ENCODE measurements at regions not wholly inside any gene's neighbourhood (a gene's known extent, or its start where the extent isn't known, plus 50 kb on each side); places are given as distances from the start of the nearest gene placed in this dataset.

DNA sequence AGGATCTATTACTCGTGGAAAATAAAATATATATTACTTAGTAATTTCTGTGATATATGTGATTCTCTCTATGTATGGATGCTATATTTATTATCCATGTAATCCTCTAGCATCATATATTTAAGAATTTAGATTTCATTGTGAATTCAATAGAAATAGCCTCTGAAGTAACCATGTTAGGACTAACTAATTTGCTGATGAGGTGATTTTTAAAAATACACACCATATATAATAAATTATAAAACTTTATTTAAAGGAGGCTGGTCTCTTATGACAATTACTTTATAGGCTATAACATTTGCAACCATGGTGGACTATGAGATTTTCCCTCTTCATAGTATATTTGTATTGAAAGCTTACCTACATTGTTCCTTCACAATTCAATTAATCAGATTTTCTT lies 424.9 kb upstream of the MGAT4C start:
- DNase-seq (ENCODE audit: low spot score), result no peak

DNA sequence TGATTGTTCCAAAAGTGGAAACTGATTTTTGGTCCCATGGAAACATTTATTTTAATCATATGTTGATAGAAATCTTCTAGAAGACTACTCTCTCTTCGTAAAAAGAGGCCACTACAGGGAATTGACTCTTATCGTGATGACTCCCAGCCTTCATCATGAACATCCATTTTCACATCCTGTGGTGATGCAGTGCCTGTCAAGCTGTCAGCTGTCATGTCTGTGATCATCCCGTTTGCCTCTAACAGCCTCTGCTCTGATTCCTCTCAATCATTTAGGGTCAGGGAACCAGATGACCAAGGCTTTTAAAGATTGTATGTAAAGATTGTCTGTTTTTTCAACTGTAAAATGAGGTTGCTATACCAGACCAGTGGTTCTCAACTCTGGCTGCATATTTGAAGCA lies 419.0 kb upstream of the MGAT4C start:
- DNase-seq (ENCODE audit: low spot score), result no peak

DNA sequence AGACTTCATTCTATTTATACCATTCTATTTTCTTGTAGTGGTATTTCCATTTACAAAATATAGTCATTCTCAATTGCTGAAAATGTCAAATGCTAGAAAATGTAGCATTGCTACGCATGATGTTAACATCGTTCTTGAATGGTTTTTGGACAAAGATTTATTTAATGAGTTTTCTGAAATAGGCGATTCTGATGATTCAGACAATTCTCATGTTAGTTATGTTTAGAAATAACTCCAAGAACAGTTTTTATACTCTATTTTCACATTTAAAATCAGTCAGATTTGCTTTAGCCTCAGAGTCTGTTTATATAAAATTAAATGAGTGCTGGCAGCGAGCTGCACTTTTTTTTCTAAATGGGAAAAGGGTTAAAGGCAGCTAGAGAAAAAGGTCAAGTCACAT lies 414.8 kb upstream of the MGAT4C start:
- DNase-seq (ENCODE audit: low spot score), result no peak

GRCh38 chr12:86669010-86669409 lies 412.8 kb upstream of the MGAT4C start:
- no peak for DNase-seq (ENCODE audit: low spot score)

GRCh38 chr12:86666316-86666715 lies 410.1 kb upstream of the MGAT4C start:
- DNase-seq (ENCODE audit: low spot score), result no peak

GRCh38 chr12:86663716-86664115 lies 407.5 kb upstream of the MGAT4C start:
- DNase-seq (ENCODE audit: low spot score), result no peak

DNA sequence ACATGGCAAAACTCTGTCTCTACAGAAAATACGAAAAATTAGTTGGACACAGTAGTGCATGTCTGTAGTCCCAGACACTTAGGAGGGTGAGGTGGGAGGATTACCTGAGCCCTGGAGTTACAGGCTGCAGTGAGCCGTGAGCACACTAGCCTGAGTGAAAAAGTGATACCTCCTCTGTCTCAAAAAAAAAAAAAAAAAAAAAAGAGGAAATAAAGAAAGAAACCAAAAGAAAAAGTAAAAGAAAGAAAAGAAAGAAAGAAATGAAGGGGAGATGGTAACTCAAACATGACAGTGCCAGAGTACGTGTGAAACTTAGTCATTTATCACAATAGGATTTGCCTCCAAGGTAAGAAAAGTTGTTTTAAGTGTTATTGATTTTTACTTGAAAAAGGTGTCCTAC lies 407.0 kb upstream of the MGAT4C start:
- DNase-seq (ENCODE audit: low spot score), result no peak

- DNase-seq (ENCODE audit: low spot score), result no peak
These were observed 406.3 kb upstream of the MGAT4C start for GRCh38 chr12:86662464-86662863.

GRCh38 chr12:86660488-86661147 lies 404.4 kb upstream of the MGAT4C start:
- DNase-seq (ENCODE audit: low spot score), result no peak

DNA sequence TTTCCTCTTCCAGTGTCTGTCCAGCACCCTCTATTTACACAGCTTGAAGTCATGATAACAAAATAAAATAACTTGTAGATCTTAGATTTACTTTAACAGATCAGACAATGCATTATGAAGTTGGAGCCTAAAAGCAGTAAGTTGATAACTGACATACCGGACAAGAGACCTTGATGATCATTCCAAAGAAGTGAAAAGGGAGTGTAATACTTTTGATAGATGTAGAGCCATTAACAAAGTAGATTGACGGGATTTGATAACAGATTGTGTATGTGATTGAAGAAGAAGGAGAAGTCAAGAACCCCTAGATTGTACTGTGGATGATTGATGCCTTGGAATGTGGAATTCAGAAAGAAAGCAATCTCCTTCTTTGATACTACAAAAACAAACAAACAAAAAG lies 403.8 kb upstream of the MGAT4C start:
- no peak for DNase-seq (ENCODE audit: low spot score)

GRCh38 chr12:86658303-86658702 lies 402.1 kb upstream of the MGAT4C start:
- no peak for DNase-seq (ENCODE audit: low spot score)

- DNase-seq (ENCODE audit: low spot score), result no peak
These were observed 391.6 kb upstream of the MGAT4C start for GRCh38 chr12:86647800-86648199.

DNA sequence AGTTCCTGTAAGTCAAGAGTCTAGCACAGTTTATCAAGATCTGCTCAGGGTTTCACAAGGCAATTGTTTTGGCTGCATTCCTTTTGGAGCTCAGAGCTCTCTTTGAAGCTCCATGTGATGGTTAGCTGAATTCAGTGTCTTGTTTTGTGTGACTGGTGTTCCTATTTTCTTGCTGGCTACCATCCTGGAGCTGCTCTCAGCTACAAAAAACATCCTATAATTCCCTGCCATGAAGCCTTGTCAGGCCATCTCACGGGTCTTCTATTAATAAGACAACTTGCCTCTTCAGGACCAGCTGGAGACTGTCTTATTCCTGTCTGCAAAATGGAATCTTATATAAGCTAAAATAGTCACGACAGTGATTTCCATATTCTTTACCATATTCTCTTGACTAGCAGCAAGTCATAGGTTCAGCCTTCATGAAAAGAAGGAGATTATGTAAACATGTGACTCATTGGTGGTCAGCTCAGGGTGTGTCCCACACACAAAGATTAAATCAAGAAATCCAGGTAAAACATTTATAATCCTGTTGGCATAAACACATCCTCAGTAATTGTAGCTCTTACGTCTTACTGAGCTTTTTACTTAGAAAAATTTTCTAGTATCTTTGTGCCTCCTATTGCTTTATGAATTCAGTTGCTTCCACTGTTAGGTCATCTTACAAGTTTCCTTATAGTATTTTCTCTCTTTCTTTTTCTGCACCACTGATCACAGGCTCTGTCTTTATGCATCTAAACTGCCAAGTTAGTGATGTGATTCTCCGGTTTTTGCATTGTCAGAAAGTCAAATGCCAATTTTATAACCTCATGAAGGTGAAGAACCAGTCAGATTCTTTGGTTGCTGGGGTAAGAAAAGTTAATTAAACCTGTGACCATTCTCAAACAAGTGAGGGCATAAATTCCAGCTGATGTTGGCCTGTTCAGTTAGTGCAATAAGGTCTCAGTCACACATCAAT lies 378.5 kb upstream of the MGAT4C start:
- DNase-seq (ENCODE audit: low spot score), result no peak

GRCh38 chr12:86627001-86627400 lies 370.8 kb upstream of the MGAT4C start:
- no peak for DNase-seq (ENCODE audit: low spot score)

GRCh38 chr12:86623267-86623666 lies 367.1 kb upstream of the MGAT4C start:
- no peak for DNase-seq (ENCODE audit: low spot score)

GRCh38 chr12:86621957-86622356 lies 365.8 kb upstream of the MGAT4C start:
- no peak for DNase-seq (ENCODE audit: low spot score)

- DNase-seq (ENCODE audit: low spot score), result no peak
These were observed 357.1 kb upstream of the MGAT4C start for GRCh38 chr12:86613311-86613710.

- no peak for DNase-seq (ENCODE audit: low spot score)
These were observed 352.4 kb upstream of the MGAT4C start for GRCh38 chr12:86608638-86609037.

DNA sequence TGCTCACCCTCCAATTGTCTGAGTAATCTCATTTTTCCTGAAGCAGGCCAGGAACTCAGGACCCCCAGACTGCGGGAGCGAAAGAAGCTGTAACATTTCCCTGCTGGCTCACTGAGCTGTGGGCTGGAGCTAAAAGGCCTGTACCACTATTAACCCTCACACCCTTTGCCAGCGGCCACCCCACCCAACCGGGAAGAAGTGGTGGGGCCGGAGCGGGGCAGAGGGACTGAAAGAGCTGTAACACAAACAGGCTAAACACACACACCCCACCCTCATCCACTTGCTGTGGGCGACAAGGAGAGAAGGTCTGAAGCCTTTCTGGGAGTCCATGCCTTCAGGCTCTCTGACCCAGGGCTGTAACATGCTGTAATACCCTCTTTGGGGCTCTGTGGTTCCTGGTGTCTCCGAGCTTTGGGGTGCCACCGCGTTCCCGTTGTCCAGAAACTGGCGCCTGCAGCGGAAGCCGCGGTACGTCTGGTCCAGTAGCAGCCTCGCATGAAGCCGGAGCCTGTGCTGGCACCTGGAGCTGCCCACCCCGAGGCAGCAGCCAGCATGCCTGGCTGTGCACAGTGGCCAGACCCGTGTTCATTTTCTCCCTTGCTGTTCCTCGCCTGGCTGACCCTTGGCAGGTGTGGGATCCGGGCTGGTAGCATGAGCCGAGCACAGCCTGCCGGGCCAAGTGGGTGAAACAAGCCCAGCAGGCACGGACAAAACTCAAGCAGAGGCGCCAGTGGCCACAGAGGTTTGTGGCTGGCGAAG lies 345.5 kb upstream of the MGAT4C start:
- no peak for DNase-seq (ENCODE audit: low spot score)

DNA sequence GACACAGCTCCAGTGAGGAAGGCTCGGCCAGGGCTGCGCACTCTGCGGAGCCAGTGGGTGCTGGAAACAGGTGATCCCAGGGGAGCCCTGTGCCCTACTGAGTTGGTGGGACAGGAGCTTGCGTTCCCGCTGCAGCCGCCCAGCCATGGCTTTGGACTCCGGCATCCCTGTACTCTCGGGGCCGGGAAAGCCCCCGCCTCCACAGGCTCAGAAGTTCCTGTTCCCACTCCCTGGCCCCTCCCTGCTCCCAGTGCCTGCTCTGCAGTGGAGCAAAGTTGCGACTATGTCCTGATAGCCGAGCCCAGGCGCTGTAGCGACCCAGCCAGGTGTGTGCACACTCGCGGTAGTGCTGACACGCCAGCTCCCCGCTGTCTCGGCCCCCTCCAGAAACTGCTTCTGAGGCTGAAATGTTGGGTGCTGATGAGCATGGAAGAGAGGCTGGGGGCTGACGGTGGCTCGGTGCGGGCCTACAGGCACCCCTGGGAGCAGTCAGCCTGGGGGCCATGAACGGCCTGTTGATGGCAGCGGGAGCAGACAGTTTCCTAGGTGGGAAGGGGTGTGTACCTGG lies 344.6 kb upstream of the MGAT4C start:
- DNase-seq (ENCODE audit: low spot score), result no peak

- DNase-seq (ENCODE audit: low spot score), result no peak
These were observed 341.2 kb upstream of the MGAT4C start for GRCh38 chr12:86597431-86597830.

DNA sequence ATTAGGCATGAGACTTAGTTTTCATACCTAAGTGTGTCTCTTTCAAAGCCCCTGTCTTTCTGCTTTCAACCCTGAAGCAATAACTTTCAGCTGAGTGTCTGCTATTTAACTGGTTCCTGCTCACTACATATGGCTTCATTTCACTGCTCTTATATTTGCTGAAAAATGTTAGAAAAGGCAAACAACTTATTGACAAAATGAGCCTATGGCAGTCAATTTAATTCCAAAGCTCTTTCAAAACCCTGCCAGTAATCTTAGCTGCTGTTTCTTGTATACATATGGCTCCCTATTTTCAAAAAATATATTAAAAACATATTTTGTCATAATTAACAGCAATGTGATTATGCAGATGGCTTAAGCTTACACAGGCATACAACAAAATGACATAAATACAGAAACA lies 334.1 kb upstream of the MGAT4C start:
- DNase-seq (ENCODE audit: low spot score), result no peak

Measured in CD4-positive, alpha-beta T cell treated with Interleukin-15 for 4 hours (primary cell).